Suppressor macrophage treated with lipopolysaccharide for 4 hours (primary cell): ENCODE measurements at regions not wholly inside any gene's neighbourhood (a gene's known extent, or its start where the extent isn't known, plus 50 kb on each side); places are given as distances from the start of the nearest gene placed in this dataset.
A peak's percentile ranks its signal among the peaks of the same experiment; 100 is the strongest.
"Not testable (repeated sequence)": the region's sequence is repeated elsewhere in the genome, so short reads cannot be mapped to it uniquely, and the experiment has no call there.

Experiments
- DNase-seq: peaks from one replicate; pipeline ENCODE4 v3.0.0-alpha.2; 2020

DNA sequence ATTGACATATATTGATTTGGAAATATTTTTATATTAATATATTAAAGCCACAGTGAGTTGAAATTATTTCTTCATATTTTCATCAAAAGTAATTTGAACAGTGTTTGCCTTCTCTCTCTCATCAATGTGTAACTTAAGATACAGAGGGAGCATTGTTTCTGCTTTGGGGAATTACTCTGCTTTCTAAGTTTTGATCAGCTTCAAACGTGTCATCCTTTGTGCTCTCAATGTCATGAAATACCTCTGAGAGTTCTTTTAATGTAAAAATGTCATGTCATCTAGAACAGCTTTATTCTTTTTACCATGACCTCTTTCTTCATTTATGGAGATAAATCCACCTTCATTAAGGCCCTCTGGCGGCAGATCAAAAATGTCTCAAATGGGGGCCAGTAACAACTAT, 259.4 kb upstream of the STXBP5 start:
- DNase-seq: no peak

DNA sequence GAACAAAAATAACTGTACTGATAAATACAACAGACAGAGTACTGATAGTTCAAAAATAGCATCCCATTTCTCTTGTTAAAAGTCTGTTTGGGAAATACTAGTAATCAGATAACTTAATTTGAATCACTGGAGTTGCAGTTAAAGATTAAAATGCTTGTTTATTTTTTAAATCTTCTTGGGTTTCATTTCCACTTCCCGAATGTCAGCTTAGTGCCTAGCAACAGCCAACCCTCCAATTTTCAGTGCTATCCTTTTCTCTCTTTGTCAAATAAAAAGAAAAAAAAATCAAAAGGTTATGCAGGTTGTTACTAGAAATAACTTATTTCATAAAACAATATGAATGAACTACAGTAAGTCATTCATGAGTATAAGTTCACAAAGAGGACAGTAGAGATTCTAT, 257.7 kb upstream of the STXBP5 start:
- DNase-seq: no peak

DNA sequence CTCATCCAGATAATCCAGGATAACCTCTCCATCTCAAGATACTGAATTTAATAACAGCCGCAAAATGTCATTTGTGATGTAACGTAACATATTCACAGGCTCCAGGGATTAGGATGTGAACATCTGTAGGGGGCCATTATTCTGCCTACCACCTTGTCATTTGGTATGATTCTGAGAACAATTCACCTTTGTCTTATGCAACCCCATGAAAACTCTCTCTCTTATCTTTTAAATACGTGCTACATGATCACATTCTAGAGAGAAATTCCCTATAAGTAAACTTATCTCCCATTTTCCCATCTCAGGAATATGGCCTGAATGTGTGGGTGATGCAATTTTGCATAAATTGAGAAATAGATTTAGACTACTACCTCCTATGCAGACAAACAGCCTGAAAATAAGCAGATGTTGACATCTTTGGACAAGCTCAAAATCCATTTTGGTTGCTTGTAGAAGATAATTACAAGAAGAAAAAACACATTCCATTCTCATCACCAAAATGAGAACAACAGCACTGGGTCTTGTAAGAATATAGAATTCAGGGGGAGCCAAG, 255.4 kb upstream of the STXBP5 start:
- DNase-seq: no peak

DNA sequence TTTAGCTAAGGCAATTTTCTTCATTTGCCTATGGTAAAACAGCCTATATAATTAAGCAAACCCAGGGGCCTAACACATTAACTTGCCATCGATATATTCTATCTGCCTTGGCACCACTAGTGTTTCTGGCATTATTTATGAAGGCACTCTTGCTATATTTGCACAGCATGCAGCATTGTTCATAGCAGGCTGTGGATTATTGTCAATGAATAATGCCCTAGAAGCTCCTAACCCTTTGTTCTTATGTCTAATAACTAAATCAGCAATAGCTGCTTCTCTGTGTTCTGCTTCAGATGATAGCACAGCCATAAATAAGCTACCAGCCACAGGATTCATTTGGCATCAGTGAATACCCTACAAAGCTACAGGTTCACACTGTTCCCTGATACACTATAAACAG, 254.8 kb upstream of the STXBP5 start:
- DNase-seq: no peak

DNA sequence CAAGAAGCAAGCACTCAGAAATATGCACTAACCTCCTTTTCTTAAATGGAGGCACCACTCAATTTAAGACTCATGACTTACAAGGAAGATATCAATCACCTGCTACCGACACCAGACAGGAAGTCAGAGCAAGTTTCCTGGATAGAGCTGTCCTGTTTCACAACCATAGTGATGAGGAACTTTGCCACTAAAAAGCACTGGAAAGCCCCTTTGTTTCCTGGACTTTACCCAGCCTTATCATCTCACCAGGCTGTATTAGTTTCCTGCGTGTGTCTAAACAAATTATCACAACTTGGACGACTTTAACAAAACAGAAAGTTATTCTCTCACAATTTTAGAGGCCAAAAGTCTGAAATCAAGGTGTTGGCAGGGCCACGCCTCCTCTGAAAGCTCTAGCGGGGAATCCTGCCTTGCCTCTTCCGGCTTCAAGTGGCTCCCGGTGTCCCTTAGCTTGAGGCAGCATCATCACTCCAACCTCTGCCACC, 253.8 kb upstream of the STXBP5 start:
- DNase-seq: peak; percentile 65

DNA sequence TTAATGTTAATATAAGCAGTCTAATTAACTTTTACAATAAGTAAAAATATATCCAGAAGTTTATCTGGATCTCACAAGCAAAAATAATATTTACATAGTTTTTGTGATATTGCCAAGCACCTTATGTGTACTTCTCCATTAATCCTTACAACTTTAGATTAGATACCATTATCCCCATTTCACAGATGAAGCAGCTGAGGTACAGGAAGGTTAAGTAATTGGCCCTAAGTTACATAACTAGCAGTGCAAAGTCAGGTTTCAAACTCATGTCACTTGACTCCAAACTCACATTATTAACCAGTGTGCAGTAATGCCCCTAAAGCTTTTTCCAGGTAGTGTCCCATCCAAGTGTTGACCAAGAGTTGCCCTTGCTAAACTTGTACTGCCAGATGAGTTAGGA, 248.6 kb upstream of the STXBP5 start:
- no peak for DNase-seq

DNA sequence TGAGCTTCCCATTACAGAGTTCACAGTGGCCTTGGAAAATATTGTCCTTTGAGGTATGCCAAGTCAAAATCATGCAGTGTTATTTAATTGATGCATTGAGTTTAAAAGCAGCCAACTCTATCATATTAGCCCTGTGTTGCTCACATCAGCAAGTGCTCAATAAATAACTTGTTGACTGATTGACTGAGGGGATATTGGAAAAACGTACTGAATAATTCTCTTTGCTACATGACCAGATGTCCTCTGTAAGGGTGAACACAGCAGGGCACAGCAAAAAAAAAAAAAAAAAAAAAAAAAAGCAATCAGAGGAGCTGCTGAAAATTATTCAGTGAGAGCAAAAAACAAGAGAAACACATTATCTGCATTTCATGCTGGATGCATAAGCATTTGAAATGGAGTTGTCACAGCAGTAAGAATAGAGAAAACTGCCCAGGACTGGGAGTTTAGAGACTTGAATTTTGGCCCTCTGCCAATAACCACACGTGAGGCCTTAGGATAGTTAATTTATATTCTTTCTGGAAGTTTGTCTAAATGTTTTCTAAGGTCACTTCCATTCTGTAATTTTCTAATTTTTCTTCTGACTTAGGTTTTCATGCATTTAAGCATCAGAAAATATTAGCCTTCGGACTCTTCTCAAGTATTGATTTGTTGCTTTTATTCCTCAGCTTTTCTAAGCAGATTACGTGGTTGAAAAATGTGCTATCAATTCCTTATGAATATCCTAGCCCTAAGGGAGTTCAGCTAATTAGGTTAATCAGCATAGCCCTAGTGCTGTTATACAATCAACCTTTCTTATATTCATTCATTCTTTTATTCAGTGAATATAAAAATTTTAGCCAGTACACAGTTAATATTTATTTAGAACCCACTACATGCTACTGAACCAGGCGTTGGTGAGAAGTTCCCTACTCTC, 246.8 kb upstream of the STXBP5 start:
- DNase-seq: no peak

DNA sequence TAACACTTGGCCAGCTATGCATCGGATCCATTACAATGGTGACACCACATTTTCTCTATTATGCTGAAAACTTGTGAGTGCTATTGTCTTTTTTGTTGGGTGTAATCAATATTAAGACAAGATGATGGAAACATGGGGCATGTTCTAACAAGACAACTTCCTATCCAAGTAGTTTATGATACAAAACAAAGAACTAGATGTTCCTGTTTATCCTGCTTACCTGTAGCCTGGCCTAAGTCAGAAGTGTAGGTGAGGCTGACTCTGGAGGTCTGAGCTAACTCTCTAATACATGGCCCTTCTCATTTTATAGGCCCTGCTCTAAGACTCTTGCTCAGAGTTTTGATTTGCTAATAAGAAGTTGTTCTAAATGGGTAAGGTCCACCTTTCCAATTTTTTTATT, 242.4 kb upstream of the STXBP5 start:
- DNase-seq: no peak

DNA sequence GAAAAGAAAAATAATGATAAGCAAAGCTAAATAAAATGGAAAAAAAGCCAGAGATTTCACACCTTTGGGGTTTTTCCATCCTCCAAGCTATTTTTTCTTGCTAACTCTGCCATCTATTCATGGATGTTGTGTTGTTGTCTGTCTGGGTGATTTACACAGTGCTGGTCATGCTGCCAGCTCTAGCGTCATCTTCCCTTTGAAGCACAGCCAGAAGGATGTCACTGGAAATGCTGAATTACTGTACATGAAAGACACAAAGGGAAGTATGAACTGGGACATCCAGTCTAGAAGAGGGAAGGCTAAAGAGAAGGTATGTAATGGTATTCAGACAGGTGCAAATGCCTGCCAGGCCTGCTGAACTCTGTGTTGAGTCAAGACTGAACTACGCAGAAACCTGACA, 241.9 kb upstream of the STXBP5 start:
- DNase-seq: no peak

DNA sequence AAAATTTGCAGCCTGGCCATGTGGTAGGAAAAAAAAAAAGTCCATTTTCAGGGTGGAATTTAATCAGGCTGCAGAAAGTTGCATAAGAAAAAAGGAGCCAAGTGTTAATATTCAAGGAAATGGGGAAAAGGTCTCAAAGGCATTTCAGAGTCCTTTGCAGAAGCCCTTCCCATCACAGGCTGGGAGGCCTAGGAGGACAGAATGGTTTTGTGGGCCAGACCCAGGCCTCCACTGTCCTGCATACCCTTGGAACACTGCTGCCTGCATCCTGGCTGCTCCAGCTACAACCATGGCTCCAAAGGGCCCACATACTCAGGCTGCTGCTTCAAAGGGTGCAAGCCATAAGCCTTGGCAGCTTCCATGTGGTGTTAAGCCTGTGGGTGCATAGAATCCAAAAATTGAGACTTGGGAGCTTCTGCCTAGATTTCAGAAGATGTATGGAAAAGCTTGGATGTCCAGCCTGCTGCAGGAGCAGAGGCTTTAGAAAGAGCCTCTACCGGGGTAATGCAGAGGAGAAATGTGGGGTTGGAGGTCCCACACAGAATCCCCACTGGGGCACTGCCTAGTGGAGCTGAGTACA, 239.0 kb upstream of the STXBP5 start:
- DNase-seq: no peak

DNA sequence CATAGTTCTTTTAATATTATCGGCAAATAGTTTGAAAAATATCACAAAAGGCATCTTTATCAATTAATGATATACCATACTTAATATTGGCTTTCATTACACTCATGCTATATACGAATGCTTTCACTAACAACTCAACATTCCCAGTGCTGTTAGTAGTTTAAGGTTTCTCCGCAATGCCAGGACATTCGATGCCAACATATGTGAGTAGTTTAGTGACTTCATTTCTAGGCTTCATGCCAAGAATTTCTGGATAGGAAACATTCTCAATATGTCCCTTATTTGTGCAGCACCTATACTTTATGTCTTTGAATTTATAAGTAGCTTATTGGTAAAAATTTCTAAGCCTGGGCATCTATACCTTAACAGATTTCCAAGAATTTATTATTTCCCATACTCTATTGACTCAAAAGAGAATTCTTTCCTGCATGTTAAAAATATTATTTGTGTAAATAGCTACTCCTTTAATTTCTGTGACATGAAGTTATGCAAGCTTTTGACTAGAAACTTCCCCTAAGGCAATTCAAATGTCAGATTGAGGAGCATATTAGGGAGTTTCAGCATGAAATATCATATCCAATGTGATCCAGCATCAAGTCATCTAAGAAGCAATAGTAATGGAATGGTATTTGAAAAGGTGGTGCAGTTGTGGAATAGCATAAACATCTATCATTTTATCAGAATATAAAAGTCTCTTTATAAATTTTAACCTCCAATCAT, 236.0 kb upstream of the STXBP5 start:
- no peak for DNase-seq

DNA sequence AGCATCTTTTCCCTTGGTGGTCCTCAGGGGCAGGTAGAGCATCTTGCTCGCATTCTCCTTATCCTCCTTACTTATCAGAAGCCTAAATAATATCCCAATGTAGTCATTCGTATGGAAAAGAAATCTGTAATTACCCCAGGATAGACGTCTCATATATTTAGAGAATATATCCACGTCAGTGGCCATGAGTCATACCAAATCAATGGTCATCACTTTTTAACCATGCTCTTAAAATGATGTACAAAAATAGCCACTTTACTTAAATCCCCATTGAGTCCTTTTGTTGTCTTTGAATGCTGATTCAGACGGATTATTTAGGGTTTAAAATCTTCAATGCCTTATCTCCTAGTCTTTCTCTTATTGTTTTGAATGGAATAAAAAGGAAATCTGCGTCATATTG, 231.7 kb upstream of the STXBP5 start:
- no peak for DNase-seq

DNA sequence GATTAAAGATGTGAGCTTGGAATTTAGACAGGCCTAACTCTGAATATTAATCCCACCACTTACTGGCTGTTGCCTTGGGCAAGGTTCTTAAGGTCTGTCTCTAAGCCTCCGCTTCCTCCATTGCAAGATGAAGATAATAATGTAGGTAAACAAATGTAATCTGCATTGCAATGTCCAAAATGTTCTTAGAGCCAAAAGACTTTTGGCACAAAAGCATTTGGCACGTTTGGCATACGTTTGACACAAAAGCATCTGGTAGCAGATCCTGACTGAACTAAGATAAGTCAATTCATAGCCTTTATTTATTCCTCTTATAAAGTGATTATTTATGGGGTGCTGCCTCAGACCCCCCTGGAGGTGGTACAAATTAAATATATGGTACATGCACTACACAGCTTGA, 229.9 kb upstream of the STXBP5 start:
- DNase-seq: no peak

DNA sequence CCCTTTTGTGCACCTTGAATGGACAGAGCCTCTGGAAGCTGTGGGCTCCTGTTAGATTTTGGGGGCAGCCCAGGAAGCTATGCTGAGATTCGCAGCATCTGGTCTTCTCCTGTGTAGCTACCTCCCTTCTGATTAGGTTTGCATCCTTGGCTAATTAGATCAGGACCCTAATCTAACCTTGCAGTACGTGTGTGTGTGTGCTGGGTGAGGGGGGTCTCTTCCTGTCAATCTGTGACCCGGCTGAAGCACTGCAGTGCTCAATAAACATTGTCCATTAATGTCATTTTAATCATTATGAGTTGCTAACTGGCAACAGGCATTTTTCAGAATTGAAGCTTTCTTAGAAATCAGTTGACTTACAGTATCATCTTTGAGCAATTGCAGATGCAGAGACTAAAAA, 229.1 kb upstream of the STXBP5 start:
- no peak for DNase-seq

DNA sequence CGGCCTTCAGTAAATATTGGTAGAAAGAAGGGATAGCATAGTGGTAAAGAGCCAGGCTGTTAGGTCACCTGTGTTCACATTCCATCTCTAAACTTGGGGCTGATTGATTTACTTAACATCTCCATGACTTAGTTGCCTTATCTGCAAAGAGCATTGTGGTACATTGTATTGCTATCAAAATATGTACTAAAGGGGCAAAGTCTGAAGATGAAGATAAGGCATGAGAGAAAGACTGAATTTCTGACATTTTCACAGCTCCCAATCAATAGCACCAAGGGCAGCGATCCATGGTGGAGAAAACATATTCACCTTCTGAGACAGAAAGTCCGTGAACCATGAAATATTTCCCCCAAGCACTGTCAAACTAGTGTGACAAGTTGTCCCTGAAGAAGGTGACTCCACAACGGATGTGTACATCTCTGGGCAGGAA, 223.3 kb upstream of the STXBP5 start:
- no peak for DNase-seq

DNA sequence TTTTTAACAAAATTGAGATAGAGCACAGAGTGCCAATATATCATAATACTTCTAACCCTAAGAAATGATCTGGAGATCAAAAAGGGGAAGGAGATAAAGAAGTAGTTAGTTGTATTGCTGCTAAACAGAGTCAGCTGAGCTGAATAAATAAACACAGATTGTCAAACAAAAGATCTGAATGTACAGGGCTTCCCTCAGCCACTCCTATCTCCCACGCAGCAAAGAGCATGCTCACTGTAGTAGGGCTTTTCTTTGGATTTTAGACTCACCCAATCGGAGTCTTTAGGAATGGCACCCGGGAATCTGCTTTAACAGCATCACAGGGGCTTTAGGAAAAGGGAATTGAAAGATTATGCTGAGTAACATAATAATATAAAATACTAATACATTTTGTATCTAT, 222.2 kb upstream of the STXBP5 start:
- DNase-seq: no peak

DNA sequence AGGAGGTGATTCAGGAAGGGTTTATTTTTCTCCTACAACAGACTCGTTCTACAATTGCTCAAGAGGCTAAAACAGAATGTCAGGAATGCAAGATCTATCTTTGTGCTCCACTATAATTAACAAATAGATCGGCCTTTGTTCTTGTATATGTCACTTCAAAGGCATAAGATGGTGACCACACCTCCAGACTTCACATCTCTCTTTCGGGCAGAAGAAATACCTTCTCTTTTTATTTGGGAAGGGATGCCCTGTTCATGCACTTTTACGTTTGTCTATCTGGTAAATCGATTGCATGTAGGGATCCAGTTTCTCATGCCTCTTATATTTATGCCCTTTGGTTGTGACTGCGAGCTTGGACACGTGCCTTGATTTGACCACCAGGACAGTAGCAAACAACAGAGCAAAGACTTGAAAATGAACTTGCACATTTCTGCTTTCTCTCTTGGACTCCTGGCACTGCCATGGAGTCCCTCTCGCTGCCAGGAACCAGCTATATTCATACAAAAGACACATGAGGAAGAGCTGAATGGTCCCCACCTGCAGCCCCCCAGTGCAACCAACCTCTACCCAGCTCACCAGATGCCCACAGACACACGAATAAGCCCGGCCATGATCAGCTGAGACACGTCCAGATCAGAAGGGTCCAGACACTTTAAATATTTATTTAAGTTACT, 219.8 kb upstream of the STXBP5 start:
- DNase-seq: no peak

DNA sequence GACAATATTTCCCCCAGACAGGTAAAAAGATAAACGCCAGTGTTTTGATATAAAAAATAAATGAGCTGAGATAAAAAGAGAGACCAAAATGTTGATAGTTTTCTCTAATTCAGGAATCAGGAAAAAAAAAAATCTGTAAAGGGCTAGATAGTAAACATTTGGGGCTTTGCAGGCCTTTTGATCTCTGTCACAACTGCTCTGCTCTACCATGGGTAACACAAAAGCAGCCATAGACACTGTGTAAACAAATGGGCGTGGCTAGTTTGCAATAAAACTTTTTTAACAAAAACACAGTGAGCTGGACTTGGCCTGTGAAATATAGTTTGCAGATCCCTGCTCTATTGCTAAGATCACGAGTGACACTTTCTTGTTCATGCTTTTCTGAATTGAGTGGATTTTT, 219.1 kb upstream of the STXBP5 start:
- no peak for DNase-seq

DNA sequence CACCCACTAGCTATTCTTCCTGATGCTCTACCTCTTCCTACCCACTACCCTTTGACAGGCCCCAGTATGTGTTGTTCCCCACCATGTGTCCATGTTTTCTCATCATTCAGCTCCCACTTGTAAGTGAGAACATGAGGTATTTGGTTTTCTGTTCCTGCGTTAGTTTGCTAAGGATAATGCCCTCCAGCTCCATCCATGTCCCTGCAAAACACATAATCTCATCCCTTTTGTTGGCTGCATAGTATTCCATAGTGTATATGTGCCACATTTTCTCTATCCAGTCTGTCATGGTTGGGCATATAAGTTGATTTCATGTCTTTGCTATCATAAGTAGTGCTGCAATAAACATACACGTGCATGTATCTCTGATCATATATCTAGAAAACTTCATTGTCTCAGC, 218.3 kb upstream of the STXBP5 start:
- no peak for DNase-seq

DNA sequence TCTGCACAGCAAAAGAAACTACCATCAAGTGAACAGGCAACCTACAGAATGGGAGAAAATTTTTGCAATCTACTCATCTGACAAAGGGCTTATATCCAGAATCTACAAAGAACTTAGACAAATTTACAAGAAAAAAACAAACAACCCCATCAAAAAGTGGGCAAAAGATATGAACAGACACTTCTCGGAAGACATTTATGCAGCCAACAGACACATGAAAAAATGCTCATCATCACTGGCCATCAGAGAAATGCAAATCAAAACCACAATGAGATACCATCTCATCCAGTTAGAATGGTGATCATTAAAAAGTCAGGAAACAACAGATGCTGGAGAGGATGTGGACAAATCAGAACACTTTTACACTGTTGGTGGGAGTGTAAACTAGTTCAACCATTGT, 216.3 kb upstream of the STXBP5 start:
- DNase-seq: not testable (repeated sequence)

DNA sequence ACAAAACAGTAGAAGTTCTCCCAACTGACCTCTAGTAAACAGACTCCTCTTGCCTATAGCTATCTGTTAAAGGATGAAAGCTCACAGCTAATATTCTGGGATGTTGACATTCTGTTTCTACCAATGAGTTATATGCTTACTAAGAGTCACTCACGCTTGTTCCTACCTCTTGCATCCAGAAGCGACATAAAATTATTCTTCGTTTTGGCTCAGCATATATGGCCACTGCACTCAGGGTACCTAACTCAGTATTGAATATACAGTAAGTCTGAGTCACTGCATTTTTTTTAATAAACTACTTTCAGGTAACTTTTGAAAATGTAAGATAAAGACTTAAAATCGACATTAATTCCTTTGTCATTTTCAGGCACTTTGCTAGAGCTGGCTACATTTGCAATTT, 214.4 kb upstream of the STXBP5 start:
- no peak for DNase-seq

DNA sequence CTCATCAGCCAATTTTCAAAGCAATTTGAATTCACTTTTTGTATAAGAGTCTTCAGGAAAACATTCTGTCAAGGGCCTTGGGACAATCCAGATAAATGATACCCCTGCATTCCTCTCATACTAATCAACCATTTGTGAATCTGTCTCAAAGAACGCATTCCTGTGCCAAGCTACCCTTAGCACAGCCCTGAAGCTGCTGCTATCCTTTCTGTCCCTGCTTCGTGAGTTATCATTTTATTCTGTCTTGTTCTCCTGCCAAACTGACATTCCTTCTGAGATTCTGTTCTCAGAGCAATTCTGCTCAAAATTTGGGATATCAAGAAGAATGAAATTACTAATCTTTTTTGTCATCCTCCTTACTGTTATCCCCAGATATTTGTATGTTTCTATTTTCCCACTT, 213.9 kb upstream of the STXBP5 start:
- DNase-seq: no peak
